ENCODE measurements at regions not wholly inside any gene's neighbourhood (a gene's known extent, or its start where the extent isn't known, plus 50 kb on each side); places are given as distances from the start of the nearest gene placed in this dataset.

DNA sequence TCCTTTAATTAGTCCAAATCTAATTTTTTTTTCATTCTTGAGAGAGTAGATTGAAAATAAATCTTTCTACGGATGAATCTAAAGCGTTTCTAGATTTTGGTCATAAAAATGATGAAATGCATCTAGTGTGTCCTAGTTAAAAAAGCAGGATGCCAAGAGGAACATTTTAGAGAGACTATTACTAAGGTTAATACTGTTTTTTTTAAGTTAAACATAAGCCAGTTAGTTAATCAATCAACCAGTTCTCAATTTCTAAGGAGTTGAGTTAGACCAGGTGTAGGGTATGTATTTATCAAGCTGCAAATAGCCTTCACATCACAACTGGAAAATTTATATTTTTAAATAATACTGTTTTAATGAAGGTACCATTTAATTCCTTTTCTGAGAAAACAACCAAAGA is 679.5 kb upstream of the IGFBP7 start:
- TF ChIP-seq, protein P1, sequence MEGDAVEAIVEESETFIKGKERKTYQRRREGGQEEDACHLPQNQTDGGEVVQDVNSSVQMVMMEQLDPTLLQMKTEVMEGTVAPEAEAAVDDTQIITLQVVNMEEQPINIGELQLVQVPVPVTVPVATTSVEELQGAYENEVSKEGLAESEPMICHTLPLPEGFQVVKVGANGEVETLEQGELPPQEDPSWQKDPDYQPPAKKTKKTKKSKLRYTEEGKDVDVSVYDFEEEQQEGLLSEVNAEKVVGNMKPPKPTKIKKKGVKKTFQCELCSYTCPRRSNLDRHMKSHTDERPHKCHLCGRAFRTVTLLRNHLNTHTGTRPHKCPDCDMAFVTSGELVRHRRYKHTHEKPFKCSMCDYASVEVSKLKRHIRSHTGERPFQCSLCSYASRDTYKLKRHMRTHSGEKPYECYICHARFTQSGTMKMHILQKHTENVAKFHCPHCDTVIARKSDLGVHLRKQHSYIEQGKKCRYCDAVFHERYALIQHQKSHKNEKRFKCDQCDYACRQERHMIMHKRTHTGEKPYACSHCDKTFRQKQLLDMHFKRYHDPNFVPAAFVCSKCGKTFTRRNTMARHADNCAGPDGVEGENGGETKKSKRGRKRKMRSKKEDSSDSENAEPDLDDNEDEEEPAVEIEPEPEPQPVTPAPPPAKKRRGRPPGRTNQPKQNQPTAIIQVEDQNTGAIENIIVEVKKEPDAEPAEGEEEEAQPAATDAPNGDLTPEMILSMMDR (conservative IDR thresholded peaks at IDR 0.05; ENCODE audit: low read depth in 2 of 2) = no peak
- TF ChIP-seq, protein P2, sequence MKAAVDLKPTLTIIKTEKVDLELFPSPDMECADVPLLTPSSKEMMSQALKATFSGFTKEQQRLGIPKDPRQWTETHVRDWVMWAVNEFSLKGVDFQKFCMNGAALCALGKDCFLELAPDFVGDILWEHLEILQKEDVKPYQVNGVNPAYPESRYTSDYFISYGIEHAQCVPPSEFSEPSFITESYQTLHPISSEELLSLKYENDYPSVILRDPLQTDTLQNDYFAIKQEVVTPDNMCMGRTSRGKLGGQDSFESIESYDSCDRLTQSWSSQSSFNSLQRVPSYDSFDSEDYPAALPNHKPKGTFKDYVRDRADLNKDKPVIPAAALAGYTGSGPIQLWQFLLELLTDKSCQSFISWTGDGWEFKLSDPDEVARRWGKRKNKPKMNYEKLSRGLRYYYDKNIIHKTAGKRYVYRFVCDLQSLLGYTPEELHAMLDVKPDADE (IDR thresholded peaks at IDR 0.05) = no peak
- TF ChIP-seq, protein P3, sequence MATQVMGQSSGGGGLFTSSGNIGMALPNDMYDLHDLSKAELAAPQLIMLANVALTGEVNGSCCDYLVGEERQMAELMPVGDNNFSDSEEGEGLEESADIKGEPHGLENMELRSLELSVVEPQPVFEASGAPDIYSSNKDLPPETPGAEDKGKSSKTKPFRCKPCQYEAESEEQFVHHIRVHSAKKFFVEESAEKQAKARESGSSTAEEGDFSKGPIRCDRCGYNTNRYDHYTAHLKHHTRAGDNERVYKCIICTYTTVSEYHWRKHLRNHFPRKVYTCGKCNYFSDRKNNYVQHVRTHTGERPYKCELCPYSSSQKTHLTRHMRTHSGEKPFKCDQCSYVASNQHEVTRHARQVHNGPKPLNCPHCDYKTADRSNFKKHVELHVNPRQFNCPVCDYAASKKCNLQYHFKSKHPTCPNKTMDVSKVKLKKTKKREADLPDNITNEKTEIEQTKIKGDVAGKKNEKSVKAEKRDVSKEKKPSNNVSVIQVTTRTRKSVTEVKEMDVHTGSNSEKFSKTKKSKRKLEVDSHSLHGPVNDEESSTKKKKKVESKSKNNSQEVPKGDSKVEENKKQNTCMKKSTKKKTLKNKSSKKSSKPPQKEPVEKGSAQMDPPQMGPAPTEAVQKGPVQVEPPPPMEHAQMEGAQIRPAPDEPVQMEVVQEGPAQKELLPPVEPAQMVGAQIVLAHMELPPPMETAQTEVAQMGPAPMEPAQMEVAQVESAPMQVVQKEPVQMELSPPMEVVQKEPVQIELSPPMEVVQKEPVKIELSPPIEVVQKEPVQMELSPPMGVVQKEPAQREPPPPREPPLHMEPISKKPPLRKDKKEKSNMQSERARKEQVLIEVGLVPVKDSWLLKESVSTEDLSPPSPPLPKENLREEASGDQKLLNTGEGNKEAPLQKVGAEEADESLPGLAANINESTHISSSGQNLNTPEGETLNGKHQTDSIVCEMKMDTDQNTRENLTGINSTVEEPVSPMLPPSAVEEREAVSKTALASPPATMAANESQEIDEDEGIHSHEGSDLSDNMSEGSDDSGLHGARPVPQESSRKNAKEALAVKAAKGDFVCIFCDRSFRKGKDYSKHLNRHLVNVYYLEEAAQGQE (IDR thresholded peaks at IDR 0.05; ENCODE audit: unreplicated experiment) = no peak
- TF ChIP-seq EZH2 (IDR thresholded peaks at IDR 0.05; ENCODE audit: low read depth, unreplicated experiment) (no peak), EZH2phosphoT487 (IDR thresholded peaks at IDR 0.05; ENCODE audit: unreplicated experiment) (no peak), POLR2AphosphoS5 (IDR thresholded peaks at IDR 0.05; ENCODE audit: low read depth) (no peak), CREB1 (CRISPR knock-in tag; IDR thresholded peaks at IDR 0.05; ENCODE audit: low read depth) (no peak), STAT1 (IDR thresholded peaks at IDR 0.05; ENCODE audit: unreplicated experiment) (no peak), ZNF331 (CRISPR knock-in tag; IDR thresholded peaks at IDR 0.05; ENCODE audit: low read depth) (no peak), ZNF114 (CRISPR knock-in tag; IDR thresholded peaks at IDR 0.05) (no peak)

All from GM23338 (cell line).